GM06990 (cell line): ENCODE measurements at regions not wholly inside any gene's neighbourhood (a gene's known extent, or its start where the extent isn't known, plus 50 kb on each side); places are given as distances from the start of the nearest gene placed in this dataset.
"Not testable (repeated sequence)": the region's sequence is repeated elsewhere in the genome, so short reads cannot be mapped to it uniquely, and the experiment has no call there.

Experiments
- DNase-seq: peaks from one replicate; pipeline ENCODE4 v3.0.0-alpha.2; 2011; ENCODE audit not compliant: insufficient read length; ENCODE audit errors: extremely low read depth
- H3K27me3 ChIP-seq: replicated peaks from 2 replicates; pipeline ENCODE4 v1.6.0; 2011; ENCODE audit warnings: low read length; ENCODE audit not compliant: control insufficient read depth, insufficient read depth
- H3K36me3 ChIP-seq: 2 replicates; pipeline ENCODE4 v1.5.1; 2011; ENCODE audit warnings: low read length; ENCODE audit not compliant: control insufficient read depth, insufficient read depth
- H3K4me3 ChIP-seq: replicated peaks from 2 replicates; pipeline ENCODE4 v1.5.1; 2011; ENCODE audit warnings: low read depth, mild to moderate bottlenecking, control low read depth, low read length
- TF ChIP-seq, protein P1 (sequence below): IDR thresholded peaks from 2 replicates; pipeline ENCODE4 v1.5.1; 2011; ENCODE audit warnings: low read length, control low read depth, mild to moderate bottlenecking, inconsistent platforms; ENCODE audit not compliant: insufficient read depth, poor library complexity, severe bottlenecking

DNA sequence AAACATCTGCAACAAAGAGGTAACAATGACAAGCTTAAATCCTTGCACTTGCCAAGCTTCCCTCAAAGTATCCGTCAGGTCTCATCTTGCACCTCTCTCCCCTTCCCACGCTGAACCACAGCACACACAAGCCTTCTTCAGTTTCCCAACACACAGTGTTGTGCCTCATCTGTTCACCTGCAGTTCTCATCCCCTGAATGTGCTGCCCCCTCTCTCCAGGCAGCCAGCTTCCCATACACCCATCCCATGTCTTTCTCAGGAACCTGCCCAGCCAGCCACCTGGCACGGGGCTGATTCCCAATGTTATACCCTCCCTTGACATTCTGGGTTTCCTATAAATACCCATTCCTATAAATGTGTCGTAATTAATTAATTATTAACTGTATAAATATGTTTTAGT is 314.8 kb downstream of the PRELID2 start:
- TF ChIP-seq, protein P1, sequence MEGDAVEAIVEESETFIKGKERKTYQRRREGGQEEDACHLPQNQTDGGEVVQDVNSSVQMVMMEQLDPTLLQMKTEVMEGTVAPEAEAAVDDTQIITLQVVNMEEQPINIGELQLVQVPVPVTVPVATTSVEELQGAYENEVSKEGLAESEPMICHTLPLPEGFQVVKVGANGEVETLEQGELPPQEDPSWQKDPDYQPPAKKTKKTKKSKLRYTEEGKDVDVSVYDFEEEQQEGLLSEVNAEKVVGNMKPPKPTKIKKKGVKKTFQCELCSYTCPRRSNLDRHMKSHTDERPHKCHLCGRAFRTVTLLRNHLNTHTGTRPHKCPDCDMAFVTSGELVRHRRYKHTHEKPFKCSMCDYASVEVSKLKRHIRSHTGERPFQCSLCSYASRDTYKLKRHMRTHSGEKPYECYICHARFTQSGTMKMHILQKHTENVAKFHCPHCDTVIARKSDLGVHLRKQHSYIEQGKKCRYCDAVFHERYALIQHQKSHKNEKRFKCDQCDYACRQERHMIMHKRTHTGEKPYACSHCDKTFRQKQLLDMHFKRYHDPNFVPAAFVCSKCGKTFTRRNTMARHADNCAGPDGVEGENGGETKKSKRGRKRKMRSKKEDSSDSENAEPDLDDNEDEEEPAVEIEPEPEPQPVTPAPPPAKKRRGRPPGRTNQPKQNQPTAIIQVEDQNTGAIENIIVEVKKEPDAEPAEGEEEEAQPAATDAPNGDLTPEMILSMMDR = no peak
- no peaks in the 10 kb centered on the region for H3K27me3 ChIP-seq
- no peaks in the 10 kb centered on the region for H3K36me3 ChIP-seq
- DNase-seq = no peak
- H3K4me3 ChIP-seq = no peak overlapping the region

- not testable (repeated sequence) for H3K4me3 ChIP-seq, DNase-seq, H3K36me3 ChIP-seq, H3K27me3 ChIP-seq
These were observed 317.6 kb downstream of the PRELID2 start for GRCh38 chr5:145517588-145517987.

- H3K4me3 ChIP-seq = no peak overlapping the region
- no peaks in the 10 kb centered on the region for H3K27me3 ChIP-seq
- DNase-seq = no peak
- TF ChIP-seq, protein P1 = no peak
- H3K36me3 ChIP-seq = no peaks in the 10 kb centered on the region
These were observed 323.8 kb downstream of the PRELID2 start for GRCh38 chr5:145511351-145511750.

- DNase-seq = no peak
- no peaks in the 10 kb centered on the region for H3K27me3 ChIP-seq
- no peaks in the 10 kb centered on the region for H3K36me3 ChIP-seq
- TF ChIP-seq, protein P1 = no peak
- no peak overlapping the region for H3K4me3 ChIP-seq
These were observed 324.4 kb downstream of the PRELID2 start for GRCh38 chr5:145510769-145511168.

- no peak overlapping the region for H3K4me3 ChIP-seq
- H3K36me3 ChIP-seq = no peaks in the 10 kb centered on the region
- TF ChIP-seq, protein P1 = no peak
- DNase-seq = no peak
- no peaks in the 10 kb centered on the region for H3K27me3 ChIP-seq
These were observed 324.8 kb downstream of the PRELID2 start for GRCh38 chr5:145510324-145510723.

GRCh38 chr5:145509336-145510136 is 325.6 kb downstream of the PRELID2 start:
- DNase-seq = no peak
- Histone ChIP-seq H3K36me3 (no peaks in the 10 kb centered on the region), H3K27me3 (no peaks in the 10 kb centered on the region), H3K4me3 (no peak overlapping the region)
- TF ChIP-seq, protein P1 = no peak
